NCI-H526 treated with DMSO at 0.1 percent for 48 hours (cell line): ENCODE measurements at regions not wholly inside any gene's neighbourhood (a gene's known extent, or its start where the extent isn't known, plus 50 kb on each side); places are given as distances from the start of the nearest gene placed in this dataset.

Source experiments
- DNase-seq: peaks from one replicate; lab custom pipeline; 2025; lab: John Stamatoyannopoulos, UW

- no peak for DNase-seq
Measured at GRCh38 chr18:47333926-47334635, 82.6 kb upstream of the SKOR2 start.

GRCh38 chr18:47331641-47332040 is 80.2 kb upstream of the SKOR2 start:
- DNase-seq = no peak

GRCh38 chr18:47331026-47331425 is 79.6 kb upstream of the SKOR2 start:
- no peak for DNase-seq

- DNase-seq = no peak
Measured at GRCh38 chr18:47323158-47323557, 71.7 kb upstream of the SKOR2 start.

- no peak for DNase-seq
Measured at GRCh38 chr18:47321815-47322214, 70.4 kb upstream of the SKOR2 start.

GRCh38 chr18:47317824-47318508 is 66.5 kb upstream of the SKOR2 start:
- no peak for DNase-seq

GRCh38 chr18:47316924-47317323 is 65.5 kb upstream of the SKOR2 start:
- DNase-seq = no peak

- DNase-seq = no peak
Measured at GRCh38 chr18:47313901-47314300, 62.4 kb upstream of the SKOR2 start.

- no peak for DNase-seq
Measured at GRCh38 chr18:47311585-47311984, 60.1 kb upstream of the SKOR2 start.
